IgD-negative memory B cell (primary cell): ENCODE measurements at regions not wholly inside any gene's neighbourhood (a gene's known extent, or its start where the extent isn't known, plus 50 kb on each side); places are given as distances from the start of the nearest gene placed in this dataset.
"Not testable (repeated sequence)": the region's sequence is repeated elsewhere in the genome, so short reads cannot be mapped to it uniquely, and the experiment has no call there.

Experiments used
- H3K27ac Mint-ChIP-seq, 3 donors: one replicate each; pipeline ENCODE4 v1.8.0; 2020 to 2022; ENCODE audit warnings: mild to moderate bottlenecking in 3 of 3, mixed read lengths in 3 of 3, moderate library complexity in 1 of 3
- H3K27me3 Mint-ChIP-seq: one replicate; pipeline ENCODE4 v1.8.0; 2021; ENCODE audit warnings: mixed read lengths
- H3K36me3 Mint-ChIP-seq: one replicate; pipeline ENCODE4 v1.8.0; 2020; ENCODE audit warnings: mild to moderate bottlenecking, mixed read lengths
- H3K4me1 Mint-ChIP-seq, 3 donors: one replicate each; pipeline ENCODE4 v1.8.0; 2020 to 2022; ENCODE audit warnings: mixed read lengths in 3 of 3, mild to moderate bottlenecking in 1 of 3
- H3K4me3 Mint-ChIP-seq, 4 donors: one replicate each; pipeline ENCODE4 v1.8.0; 2020 to 2022; ENCODE audit warnings: mild to moderate bottlenecking in 4 of 4, mixed read lengths in 4 of 4, moderate library complexity in 3 of 4
- H3K9me3 Mint-ChIP-seq, 3 donors: one replicate each; pipeline ENCODE4 v1.8.0; 2020 to 2021; ENCODE audit warnings: mixed read lengths in 3 of 3, mild to moderate bottlenecking in 1 of 3

DNA sequence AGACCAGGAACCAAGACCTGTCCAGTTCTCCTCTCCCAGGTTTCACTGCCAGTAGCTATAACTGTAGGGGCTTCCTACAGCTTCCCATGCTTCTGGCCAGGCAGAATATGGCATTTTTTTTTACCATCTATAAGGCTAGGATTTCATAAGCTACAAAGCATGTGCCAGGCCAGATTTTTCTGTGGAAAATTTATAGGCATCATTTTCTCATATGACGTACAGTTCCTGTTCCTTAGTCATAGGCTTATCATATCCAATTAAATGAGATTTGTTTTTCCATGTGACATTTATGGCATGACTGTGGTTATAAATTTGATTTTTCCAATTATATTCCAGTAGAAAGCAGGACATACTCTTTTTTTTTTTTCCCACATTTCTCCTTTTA lies 208.6 kb upstream of the NPY start:
- H3K4me3 Mint-ChIP-seq = peak overlapping the region in 1 of 4 donors; percentile 44
- no peaks in the 10 kb centered on the region for H3K9me3 Mint-ChIP-seq
- H3K27me3 Mint-ChIP-seq = no peaks in the 10 kb centered on the region
- H3K4me1 Mint-ChIP-seq = peaks cover 2 to 7% (median 6%) of the 10 kb centered on the region in 3 donors
- no peaks in the 10 kb centered on the region for H3K36me3 Mint-ChIP-seq
- no peak overlapping the region for H3K27ac Mint-ChIP-seq

- H3K27me3 Mint-ChIP-seq = no peaks in the 10 kb centered on the region
- H3K4me1 Mint-ChIP-seq = no peaks in the 10 kb centered on the region
- no peaks in the 10 kb centered on the region for H3K36me3 Mint-ChIP-seq
- no peak overlapping the region for H3K27ac Mint-ChIP-seq
- H3K4me3 Mint-ChIP-seq = no peak overlapping the region
- H3K9me3 Mint-ChIP-seq = peaks cover 5 to 12% (median 9%) of the 10 kb centered on the region in 3 donors
Measured at GRCh38 chr7:24082826-24083225, 201.2 kb upstream of the NPY start.

DNA sequence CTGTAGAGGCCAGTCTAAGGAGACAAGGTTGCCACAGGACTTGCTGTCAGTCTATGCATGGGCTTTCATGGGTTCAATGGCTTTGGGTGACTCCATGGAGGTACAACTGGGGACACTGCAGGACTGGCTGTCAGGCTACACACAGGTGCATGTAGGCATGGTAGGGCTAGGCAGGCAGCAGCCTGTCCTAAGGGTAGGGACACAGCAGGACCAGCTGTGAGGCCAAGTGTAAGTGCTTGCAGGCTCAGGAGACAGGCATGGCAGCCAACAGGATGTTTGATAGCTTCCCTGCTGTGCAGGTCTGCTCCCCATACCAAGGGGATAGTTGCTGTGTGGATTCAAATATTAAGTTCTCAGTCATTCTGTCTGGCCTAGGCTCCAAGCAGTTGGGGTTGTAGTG lies 181.0 kb upstream of the NPY start:
- Mint-ChIP-seq H3K9me3 (peaks cover 3 to 15% (median 7%) of the 10 kb centered on the region in 3 donors), H3K27ac (no peak overlapping the region), H3K36me3 (no peaks in the 10 kb centered on the region), H3K4me3 (no peak overlapping the region), H3K4me1 (no peaks in the 10 kb centered on the region), H3K27me3 (peaks cover 1% of the 10 kb centered on the region)

- no peaks in the 10 kb centered on the region for H3K9me3 Mint-ChIP-seq
- H3K4me1 Mint-ChIP-seq = no peaks in the 10 kb centered on the region
- H3K27ac Mint-ChIP-seq = peak overlapping the region in 1 of 3 donors; percentile 28
- no peak overlapping the region for H3K4me3 Mint-ChIP-seq
- H3K36me3 Mint-ChIP-seq = no peaks in the 10 kb centered on the region
- H3K27me3 Mint-ChIP-seq = peaks cover 1% of the 10 kb centered on the region
Measured at GRCh38 chr7:24108906-24109376, 175.0 kb upstream of the NPY start.

GRCh38 chr7:24110056-24110455 lies 173.9 kb upstream of the NPY start:
- H3K36me3 Mint-ChIP-seq = no peaks in the 10 kb centered on the region
- H3K4me3 Mint-ChIP-seq = no peak overlapping the region
- no peaks in the 10 kb centered on the region for H3K9me3 Mint-ChIP-seq
- H3K4me1 Mint-ChIP-seq = no peaks in the 10 kb centered on the region
- peaks cover 1% of the 10 kb centered on the region for H3K27me3 Mint-ChIP-seq
- no peak overlapping the region for H3K27ac Mint-ChIP-seq

- H3K27ac Mint-ChIP-seq = no peak overlapping the region
- no peaks in the 10 kb centered on the region for H3K36me3 Mint-ChIP-seq
- H3K9me3 Mint-ChIP-seq = no peaks in the 10 kb centered on the region
- no peaks in the 10 kb centered on the region for H3K4me1 Mint-ChIP-seq
- no peak overlapping the region for H3K4me3 Mint-ChIP-seq
- no peaks in the 10 kb centered on the region for H3K27me3 Mint-ChIP-seq
Measured at GRCh38 chr7:24113506-24113905, 170.5 kb upstream of the NPY start.

DNA sequence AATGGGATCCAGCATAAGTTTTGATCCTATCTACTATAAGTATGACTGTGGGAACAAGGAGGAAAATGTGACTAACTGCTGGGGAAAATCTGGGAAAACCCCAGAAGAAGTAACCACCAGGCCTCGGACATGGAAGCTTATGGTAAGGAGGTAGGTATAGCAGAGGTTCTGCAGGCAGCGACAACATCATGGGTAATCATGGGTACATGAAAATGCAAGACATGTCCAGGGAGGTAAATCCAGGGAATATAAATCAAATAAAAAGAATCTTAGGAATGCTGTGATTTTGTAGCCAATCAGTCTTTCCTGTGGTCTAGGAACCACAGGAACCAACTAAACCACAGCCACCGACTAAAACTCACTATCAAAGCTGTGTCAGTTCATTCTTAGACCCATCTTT lies 168.3 kb upstream of the NPY start:
- no peaks in the 10 kb centered on the region for H3K27me3 Mint-ChIP-seq
- H3K9me3 Mint-ChIP-seq = no peaks in the 10 kb centered on the region
- H3K4me1 Mint-ChIP-seq = no peaks in the 10 kb centered on the region
- H3K4me3 Mint-ChIP-seq = no peak overlapping the region
- no peak overlapping the region for H3K27ac Mint-ChIP-seq
- H3K36me3 Mint-ChIP-seq = no peaks in the 10 kb centered on the region

DNA sequence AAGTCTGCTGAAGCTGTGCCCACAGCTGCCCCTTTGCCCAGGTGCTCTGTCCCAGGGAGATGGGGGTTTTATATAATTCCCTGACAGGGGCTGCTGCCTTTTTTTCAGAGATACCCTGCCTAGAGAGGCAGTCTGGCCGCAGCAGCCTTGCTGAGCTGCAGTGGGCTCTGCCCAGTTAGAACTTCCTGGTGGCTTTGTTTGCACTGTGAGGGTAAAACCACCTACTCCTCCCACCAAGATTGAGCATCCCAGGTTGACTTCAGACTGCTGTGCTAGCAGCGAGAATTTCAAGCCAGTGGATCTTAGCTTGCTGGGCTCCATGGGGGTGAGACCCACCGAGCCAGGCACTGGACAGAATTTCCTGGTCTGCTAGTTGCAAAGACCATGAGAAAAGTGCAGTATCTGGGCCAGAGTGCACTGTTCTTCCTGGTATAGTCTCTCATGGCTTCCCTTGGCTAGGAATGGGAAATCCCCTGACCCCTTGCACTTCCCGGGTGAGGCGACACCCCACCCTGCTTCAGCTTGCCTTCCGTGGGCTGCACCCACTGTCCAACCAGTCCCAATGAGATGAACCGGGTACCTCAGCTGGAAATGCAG lies 166.0 kb upstream of the NPY start:
- H3K4me3 Mint-ChIP-seq, H3K27ac Mint-ChIP-seq, H3K4me1 Mint-ChIP-seq, H3K9me3 Mint-ChIP-seq, H3K27me3 Mint-ChIP-seq, H3K36me3 Mint-ChIP-seq: not testable (repeated sequence)

GRCh38 chr7:24119852-24120251 lies 164.1 kb upstream of the NPY start:
- H3K27ac Mint-ChIP-seq = no peak overlapping the region
- no peaks in the 10 kb centered on the region for H3K9me3 Mint-ChIP-seq
- no peaks in the 10 kb centered on the region for H3K36me3 Mint-ChIP-seq
- H3K4me3 Mint-ChIP-seq = no peak overlapping the region
- H3K4me1 Mint-ChIP-seq = no peaks in the 10 kb centered on the region
- H3K27me3 Mint-ChIP-seq = no peaks in the 10 kb centered on the region

DNA sequence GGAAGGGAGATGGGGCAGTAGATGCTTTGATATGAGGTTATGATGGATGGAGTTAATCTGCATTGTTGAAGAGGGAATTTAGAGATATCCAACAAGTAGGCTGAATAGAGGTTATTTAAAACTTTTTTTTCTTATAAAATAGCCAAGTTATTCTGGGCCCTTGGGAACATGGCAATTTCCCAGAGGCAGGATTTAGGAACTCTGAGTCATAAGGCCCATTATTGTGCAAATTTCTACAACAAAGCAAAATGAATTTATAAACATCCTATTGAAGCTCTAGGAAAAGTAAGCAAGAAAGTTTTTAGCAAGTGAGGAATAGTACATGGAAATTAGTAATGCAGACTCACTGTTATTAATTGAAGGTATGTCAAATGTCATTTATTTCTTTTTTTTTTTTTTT lies 160.9 kb upstream of the NPY start:
- no peak overlapping the region for H3K4me3 Mint-ChIP-seq
- H3K27me3 Mint-ChIP-seq = no peaks in the 10 kb centered on the region
- no peaks in the 10 kb centered on the region for H3K4me1 Mint-ChIP-seq
- no peaks in the 10 kb centered on the region for H3K36me3 Mint-ChIP-seq
- no peak overlapping the region for H3K27ac Mint-ChIP-seq
- no peaks in the 10 kb centered on the region for H3K9me3 Mint-ChIP-seq

GRCh38 chr7:24125765-24126164 lies 158.2 kb upstream of the NPY start:
- H3K27ac Mint-ChIP-seq = no peak overlapping the region

GRCh38 chr7:24127930-24128329 lies 156.1 kb upstream of the NPY start:
- Mint-ChIP-seq H3K27ac (no peak overlapping the region), H3K4me3 (no peak overlapping the region), H3K36me3 (no peaks in the 10 kb centered on the region), H3K9me3 (no peaks in the 10 kb centered on the region), H3K4me1 (no peaks in the 10 kb centered on the region), H3K27me3 (peaks cover 9% of the 10 kb centered on the region)

More at GRCh38 chr7:24125765-24126164, 158.2 kb upstream of the NPY start:
- H3K27me3 Mint-ChIP-seq = peaks cover 9% of the 10 kb centered on the region
- no peak overlapping the region for H3K4me3 Mint-ChIP-seq
- H3K9me3 Mint-ChIP-seq = no peaks in the 10 kb centered on the region
- no peaks in the 10 kb centered on the region for H3K4me1 Mint-ChIP-seq
- H3K36me3 Mint-ChIP-seq = no peaks in the 10 kb centered on the region

DNA sequence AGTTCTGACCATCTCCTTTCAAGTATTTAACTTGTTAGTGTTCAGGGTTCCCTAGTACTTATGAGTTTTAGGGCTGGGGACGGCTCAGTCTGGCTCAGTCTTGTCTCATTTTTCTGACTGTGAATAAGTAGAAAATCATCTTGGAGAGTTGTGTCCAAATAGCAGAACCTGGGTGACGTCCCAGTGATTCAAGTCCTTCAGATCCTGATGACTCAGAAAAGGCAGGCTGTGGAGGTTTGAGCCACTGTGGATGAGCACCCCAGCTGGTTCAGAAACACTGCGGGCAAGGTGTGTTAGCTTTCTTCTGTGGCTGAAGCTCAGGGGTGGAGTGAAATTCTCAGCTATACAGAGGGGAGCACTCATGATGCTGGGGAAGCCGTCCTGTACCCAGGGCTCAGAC lies 154.4 kb upstream of the NPY start:
- H3K9me3 Mint-ChIP-seq = no peaks in the 10 kb centered on the region
- H3K27me3 Mint-ChIP-seq = peaks cover 9% of the 10 kb centered on the region
- H3K4me1 Mint-ChIP-seq = peaks cover 0 to 5% (median 0%) of the 10 kb centered on the region in 3 donors
- H3K4me3 Mint-ChIP-seq = no peak overlapping the region
- H3K27ac Mint-ChIP-seq = no peak overlapping the region
- no peaks in the 10 kb centered on the region for H3K36me3 Mint-ChIP-seq

GRCh38 chr7:24130631-24131030 lies 153.4 kb upstream of the NPY start:
- peaks cover 0 to 10% (median 5%) of the 10 kb centered on the region in 3 donors for H3K4me1 Mint-ChIP-seq
- H3K27ac Mint-ChIP-seq = no peak overlapping the region
- peaks cover 9% of the 10 kb centered on the region for H3K27me3 Mint-ChIP-seq
- H3K4me3 Mint-ChIP-seq = no peak overlapping the region
- H3K36me3 Mint-ChIP-seq = no peaks in the 10 kb centered on the region
- H3K9me3 Mint-ChIP-seq = peaks cover 0 to 2% (median 0%) of the 10 kb centered on the region in 3 donors

- H3K4me3 Mint-ChIP-seq = no peak overlapping the region
- H3K9me3 Mint-ChIP-seq = peaks cover 0 to 2% (median 0%) of the 10 kb centered on the region in 3 donors
Measured at GRCh38 chr7:24133691-24134090, 150.3 kb upstream of the NPY start.

GRCh38 chr7:24134535-24134934 lies 149.5 kb upstream of the NPY start:
- Mint-ChIP-seq H3K27ac (no peak overlapping the region), H3K4me3 (no peak overlapping the region), H3K4me1 (peaks cover under 1 to 12% (median 5%) of the 10 kb centered on the region in 3 donors), H3K27me3 (peaks cover 6% of the 10 kb centered on the region), H3K9me3 (peaks cover 0 to 2% (median 0%) of the 10 kb centered on the region in 3 donors), H3K36me3 (no peaks in the 10 kb centered on the region)

More at GRCh38 chr7:24133691-24134090, 150.3 kb upstream of the NPY start:
- Mint-ChIP-seq H3K4me1 (peaks cover 0 to 10% (median 5%) of the 10 kb centered on the region in 3 donors), H3K27me3 (peaks cover 6% of the 10 kb centered on the region), H3K27ac (no peak overlapping the region), H3K36me3 (no peaks in the 10 kb centered on the region)
